ENCODE measurements at regions not wholly inside any gene's neighbourhood (a gene's known extent, or its start where the extent isn't known, plus 50 kb on each side); places are given as distances from the start of the nearest gene placed in this dataset.

- TF ChIP-seq ZFX (IDR thresholded peaks at IDR 0.05), result no peak
- TF ChIP-seq JUND (IDR thresholded peaks at IDR 0.05), result no peak
- TF ChIP-seq, protein P1, sequence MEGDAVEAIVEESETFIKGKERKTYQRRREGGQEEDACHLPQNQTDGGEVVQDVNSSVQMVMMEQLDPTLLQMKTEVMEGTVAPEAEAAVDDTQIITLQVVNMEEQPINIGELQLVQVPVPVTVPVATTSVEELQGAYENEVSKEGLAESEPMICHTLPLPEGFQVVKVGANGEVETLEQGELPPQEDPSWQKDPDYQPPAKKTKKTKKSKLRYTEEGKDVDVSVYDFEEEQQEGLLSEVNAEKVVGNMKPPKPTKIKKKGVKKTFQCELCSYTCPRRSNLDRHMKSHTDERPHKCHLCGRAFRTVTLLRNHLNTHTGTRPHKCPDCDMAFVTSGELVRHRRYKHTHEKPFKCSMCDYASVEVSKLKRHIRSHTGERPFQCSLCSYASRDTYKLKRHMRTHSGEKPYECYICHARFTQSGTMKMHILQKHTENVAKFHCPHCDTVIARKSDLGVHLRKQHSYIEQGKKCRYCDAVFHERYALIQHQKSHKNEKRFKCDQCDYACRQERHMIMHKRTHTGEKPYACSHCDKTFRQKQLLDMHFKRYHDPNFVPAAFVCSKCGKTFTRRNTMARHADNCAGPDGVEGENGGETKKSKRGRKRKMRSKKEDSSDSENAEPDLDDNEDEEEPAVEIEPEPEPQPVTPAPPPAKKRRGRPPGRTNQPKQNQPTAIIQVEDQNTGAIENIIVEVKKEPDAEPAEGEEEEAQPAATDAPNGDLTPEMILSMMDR (IDR thresholded peaks at IDR 0.05 in 2 of 3, conservative IDR thresholded peaks at IDR 0.05 in 1 of 3; ENCODE audit: borderline replicate concordance in 1 of 3, insufficient read depth in 1 of 3, low read depth in 2 of 3, low read length in 2 of 3), result peak; percentile 38 to 57 (median 44); a peak in 5 of 6 replicates
Measured at GRCh38 chr16:86158688-86159360, 259.9 kb downstream of the IRF8 start.
